DND-41 (cell line): ENCODE measurements at regions not wholly inside any gene's neighbourhood (a gene's known extent, or its start where the extent isn't known, plus 50 kb on each side); places are given as distances from the start of the nearest gene placed in this dataset.

Experiments
- ATAC-seq: fragments of 200-7000 bp; cut with Tn5 transposase; 3 replicates; pipeline ENCODE4 v1.9.1; 2021; ENCODE audit warnings: low read depth; ENCODE audit not compliant: insufficient read depth
- DNase-seq: peaks from one replicate; pipeline ENCODE4 v3.0.0-alpha.2; 2020
- H2AFZ ChIP-seq: 2 replicates; pipeline ENCODE4 v1.6.0; 2012; ENCODE audit warnings: low read depth, low read length
- H3K27ac ChIP-seq: 2 replicates; pipeline ENCODE4 v1.5.1; 2012; ENCODE audit warnings: low read length, inconsistent platforms
- H3K27me3 ChIP-seq: fragments of 200-600 bp; sonication (generic); 2 replicates; pipeline ENCODE4 v1.6.0; 2012; ENCODE audit warnings: low read length, mild to moderate bottlenecking, inconsistent platforms; ENCODE audit not compliant: insufficient read depth, poor library complexity
- H3K36me3 ChIP-seq: 2 replicates; pipeline ENCODE4 v1.5.1; 2012; ENCODE audit warnings: low read length, inconsistent platforms; ENCODE audit not compliant: insufficient read depth
- H3K4me1 ChIP-seq: 2 replicates; pipeline ENCODE4 v1.5.1; 2012; ENCODE audit warnings: mild to moderate bottlenecking, low read length; ENCODE audit not compliant: insufficient read depth
- H3K4me2 ChIP-seq: 2 replicates; pipeline ENCODE4 v1.6.0; 2012; ENCODE audit warnings: mild to moderate bottlenecking, moderate library complexity, low read length, inconsistent platforms; ENCODE audit not compliant: insufficient read depth
- H3K4me3 ChIP-seq, 2 experiments: fragments of 200-600 bp in 1 of 2; shearing (Covaris generic) in 1 of 2; 2 replicates each; pipeline ENCODE4 v1.5.1; 2012 to 2016; ENCODE audit warnings: inconsistent platforms in 2 of 2, low read length in 2 of 2, mild to moderate bottlenecking in 2 of 2, low read depth in 1 of 2, moderate library complexity in 1 of 2
- H3K79me2 ChIP-seq: 2 replicates; pipeline ENCODE4 v1.6.0; 2012; ENCODE audit warnings: low read length, inconsistent platforms; ENCODE audit not compliant: insufficient read depth
- H3K9ac ChIP-seq: 2 replicates; pipeline ENCODE4 v1.6.0; 2012; ENCODE audit warnings: low read depth, mild to moderate bottlenecking, inconsistent platforms, low read length, moderate library complexity
- H3K9me3 ChIP-seq: 2 replicates; pipeline ENCODE4 v1.5.1; 2012; ENCODE audit warnings: low read length, moderate library complexity, mild to moderate bottlenecking, inconsistent platforms; ENCODE audit not compliant: insufficient read depth, severe bottlenecking
- H4K20me1 ChIP-seq: 2 replicates; pipeline ENCODE4 v1.6.0; 2012; ENCODE audit warnings: low read length; ENCODE audit not compliant: insufficient read depth
- EZH2 ChIP-seq: IDR thresholded peaks from 3 replicates; pipeline ENCODE4 v1.6.1; 2012; ENCODE audit warnings: borderline replicate concordance, low read depth, mild to moderate bottlenecking, moderate library complexity, low read length, inconsistent platforms; ENCODE audit not compliant: severe bottlenecking
- TF ChIP-seq, protein P1 (sequence below): IDR thresholded peaks from 2 replicates; pipeline ENCODE4 v1.5.1; 2012; ENCODE audit warnings: borderline replicate concordance, low read length, moderate library complexity, mild to moderate bottlenecking; ENCODE audit not compliant: poor library complexity, severe bottlenecking; ENCODE audit errors: extremely low read depth

DNA sequence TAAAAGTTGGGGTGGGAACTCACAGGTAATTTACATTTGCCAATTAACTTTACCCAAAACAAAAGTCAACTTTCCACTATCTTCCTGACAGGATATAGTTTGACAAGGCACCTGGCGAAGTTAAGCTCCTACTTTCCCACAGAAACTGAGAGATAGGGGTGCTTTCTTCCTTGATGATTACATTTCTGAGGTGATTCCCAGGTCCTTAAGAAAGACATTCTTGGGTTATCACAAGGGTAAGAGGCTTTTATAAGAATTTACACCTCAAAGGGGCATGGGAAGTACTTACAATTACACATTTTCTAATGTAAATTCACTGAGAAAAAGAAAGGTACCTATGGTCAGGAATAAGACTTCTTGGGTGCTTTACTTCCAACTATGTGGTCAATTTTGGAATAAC, 660.9 kb upstream of the MGAT4C start:
- Histone ChIP-seq H3K9ac (no peak overlapping the region), H3K79me2 (no peaks in the 10 kb centered on the region), H3K27ac (no peak overlapping the region), H4K20me1 (no peaks in the 10 kb centered on the region), H2AFZ (no peak overlapping the region), H3K27me3 (no peaks in the 10 kb centered on the region), H3K36me3 (no peaks in the 10 kb centered on the region), H3K9me3 (no peaks in the 10 kb centered on the region), H3K4me2 (no peak overlapping the region), H3K4me3 (no peak overlapping the region), H3K4me1 (no peaks in the 10 kb centered on the region)
- ATAC-seq (no peak), DNase-seq (no peak)
- no peak for TF ChIP-seq EZH2
- TF ChIP-seq, protein P1, sequence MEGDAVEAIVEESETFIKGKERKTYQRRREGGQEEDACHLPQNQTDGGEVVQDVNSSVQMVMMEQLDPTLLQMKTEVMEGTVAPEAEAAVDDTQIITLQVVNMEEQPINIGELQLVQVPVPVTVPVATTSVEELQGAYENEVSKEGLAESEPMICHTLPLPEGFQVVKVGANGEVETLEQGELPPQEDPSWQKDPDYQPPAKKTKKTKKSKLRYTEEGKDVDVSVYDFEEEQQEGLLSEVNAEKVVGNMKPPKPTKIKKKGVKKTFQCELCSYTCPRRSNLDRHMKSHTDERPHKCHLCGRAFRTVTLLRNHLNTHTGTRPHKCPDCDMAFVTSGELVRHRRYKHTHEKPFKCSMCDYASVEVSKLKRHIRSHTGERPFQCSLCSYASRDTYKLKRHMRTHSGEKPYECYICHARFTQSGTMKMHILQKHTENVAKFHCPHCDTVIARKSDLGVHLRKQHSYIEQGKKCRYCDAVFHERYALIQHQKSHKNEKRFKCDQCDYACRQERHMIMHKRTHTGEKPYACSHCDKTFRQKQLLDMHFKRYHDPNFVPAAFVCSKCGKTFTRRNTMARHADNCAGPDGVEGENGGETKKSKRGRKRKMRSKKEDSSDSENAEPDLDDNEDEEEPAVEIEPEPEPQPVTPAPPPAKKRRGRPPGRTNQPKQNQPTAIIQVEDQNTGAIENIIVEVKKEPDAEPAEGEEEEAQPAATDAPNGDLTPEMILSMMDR: no peak

DNA sequence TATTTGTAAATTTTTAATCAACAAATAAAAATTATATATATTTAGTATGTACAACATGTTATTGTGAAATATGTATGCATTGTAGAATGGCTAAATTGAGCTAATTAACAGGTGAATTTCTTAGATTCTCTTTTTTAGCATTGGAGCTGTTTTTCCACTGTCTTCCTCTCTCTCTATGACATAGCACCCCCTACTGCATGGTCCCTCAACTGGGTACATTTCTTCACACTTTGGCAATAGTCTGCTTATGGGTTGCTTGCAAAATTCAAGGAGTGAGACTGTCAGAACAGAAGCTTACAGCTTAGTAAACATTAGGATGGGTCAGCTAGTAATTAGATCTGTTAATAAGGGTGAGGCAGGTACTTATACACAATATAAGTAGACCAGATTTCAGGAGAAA, 658.5 kb upstream of the MGAT4C start:
- H2AFZ ChIP-seq: no peak overlapping the region
- ATAC-seq: no peak

DNA sequence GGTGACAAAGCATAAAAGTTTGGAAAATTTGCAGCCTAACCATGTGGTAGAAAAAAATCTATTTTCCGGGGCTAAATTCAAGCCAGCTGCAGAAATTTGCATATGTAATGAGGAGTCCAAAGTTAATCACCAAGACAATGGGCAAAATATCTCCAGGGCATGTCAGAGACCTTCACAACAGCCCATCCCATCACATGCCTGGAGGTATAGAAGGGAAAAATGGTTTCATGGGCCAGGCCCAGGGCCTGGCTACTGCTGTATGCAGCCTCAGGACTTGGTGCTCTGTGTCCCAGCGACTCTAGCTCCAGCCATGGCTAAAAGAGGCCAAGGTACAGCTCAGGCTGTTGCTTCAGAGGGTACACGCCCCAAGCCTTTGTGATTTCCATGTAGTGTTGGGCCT, 655.8 kb upstream of the MGAT4C start:
- no peaks in the 10 kb centered on the region for H3K27me3 ChIP-seq
- no peak overlapping the region for H3K4me2 ChIP-seq
- no peaks in the 10 kb centered on the region for H3K79me2 ChIP-seq
- H3K9ac ChIP-seq: no peak overlapping the region
- no peaks in the 10 kb centered on the region for H3K36me3 ChIP-seq
- DNase-seq: no peak
- no peaks in the 10 kb centered on the region for H3K4me1 ChIP-seq
- H3K4me3 ChIP-seq: no peak overlapping the region
- H4K20me1 ChIP-seq: no peaks in the 10 kb centered on the region
- no peak for TF ChIP-seq EZH2
- TF ChIP-seq, protein P1: no peak
- H3K9me3 ChIP-seq: no peaks in the 10 kb centered on the region
- ATAC-seq: no peak
- H2AFZ ChIP-seq: no peak overlapping the region
- no peak overlapping the region for H3K27ac ChIP-seq

More for the DNA sequence above, 658.5 kb upstream of the MGAT4C start:
- H4K20me1 ChIP-seq: no peaks in the 10 kb centered on the region
- no peaks in the 10 kb centered on the region for H3K79me2 ChIP-seq
- H3K9ac ChIP-seq: no peak overlapping the region
- H3K27me3 ChIP-seq: no peaks in the 10 kb centered on the region
- no peaks in the 10 kb centered on the region for H3K36me3 ChIP-seq
- H3K9me3 ChIP-seq: no peaks in the 10 kb centered on the region
- no peak overlapping the region for H3K4me3 ChIP-seq
- no peaks in the 10 kb centered on the region for H3K4me1 ChIP-seq
- H3K27ac ChIP-seq: no peak overlapping the region
- DNase-seq: no peak
- no peak for TF ChIP-seq EZH2
- TF ChIP-seq, protein P1: peak; percentile 36
- no peak overlapping the region for H3K4me2 ChIP-seq

DNA sequence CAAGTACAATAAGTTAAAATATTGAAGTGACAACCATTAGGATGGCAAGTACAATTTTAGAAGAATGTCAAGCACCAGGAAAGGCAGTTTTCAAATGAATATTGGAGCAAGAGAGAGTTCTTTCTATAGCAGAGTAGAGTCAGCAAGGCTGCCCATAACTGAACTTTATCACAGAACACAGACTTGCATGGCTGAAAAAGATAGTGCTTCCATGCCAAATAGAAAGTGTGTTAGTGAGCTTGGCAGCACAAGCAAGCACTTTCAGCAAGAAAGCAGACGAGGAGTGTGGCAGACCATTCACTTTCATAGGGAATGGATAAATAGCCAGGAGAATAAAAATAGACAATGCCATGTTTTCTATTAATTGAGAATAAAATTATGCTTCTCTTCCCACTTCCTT, 647.0 kb upstream of the MGAT4C start:
- TF ChIP-seq EZH2: no peak
- TF ChIP-seq, protein P1: no peak
- ATAC-seq (no peak), DNase-seq (no peak)
- Histone ChIP-seq H4K20me1 (no peaks in the 10 kb centered on the region), H3K27ac (no peak overlapping the region), H3K9ac (no peak overlapping the region), H3K4me1 (no peaks in the 10 kb centered on the region), H2AFZ (no peak overlapping the region), H3K9me3 (no peaks in the 10 kb centered on the region), H3K4me3 (no peak overlapping the region), H3K79me2 (no peaks in the 10 kb centered on the region), H3K27me3 (no peaks in the 10 kb centered on the region), H3K4me2 (no peak overlapping the region), H3K36me3 (no peaks in the 10 kb centered on the region)
